IPS DF 19.7 (cell line): ENCODE measurements at regions not wholly inside any gene's neighbourhood (a gene's known extent, or its start where the extent isn't known, plus 50 kb on each side); places are given as distances from the start of the nearest gene placed in this dataset.

Experiments
- DNase-seq: peaks from one replicate; pipeline ENCODE4 v3.0.0-alpha.2; 2013; ENCODE audit warnings: low read depth, low spot score

DNA sequence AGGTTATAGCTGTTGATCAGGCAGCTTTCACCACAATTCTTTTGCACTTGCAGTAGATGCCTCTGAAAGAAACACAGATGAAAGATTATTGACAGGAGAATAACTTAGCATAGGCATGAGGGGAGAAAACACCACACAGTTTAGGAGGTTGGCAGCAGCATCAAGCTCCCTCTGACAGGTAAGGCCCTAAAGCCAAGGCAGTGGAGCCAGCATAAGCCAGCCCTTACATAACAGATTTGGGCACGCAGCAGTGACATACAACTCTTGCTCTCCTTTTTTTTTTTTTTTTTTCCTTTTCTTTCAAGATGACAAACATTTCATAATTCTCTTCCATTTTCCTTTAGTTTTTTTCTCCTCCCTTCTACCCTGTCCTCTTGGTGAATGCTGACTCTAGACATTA lies 257.6 kb upstream of the ADAMTSL1 start:
- no peak for DNase-seq

DNA sequence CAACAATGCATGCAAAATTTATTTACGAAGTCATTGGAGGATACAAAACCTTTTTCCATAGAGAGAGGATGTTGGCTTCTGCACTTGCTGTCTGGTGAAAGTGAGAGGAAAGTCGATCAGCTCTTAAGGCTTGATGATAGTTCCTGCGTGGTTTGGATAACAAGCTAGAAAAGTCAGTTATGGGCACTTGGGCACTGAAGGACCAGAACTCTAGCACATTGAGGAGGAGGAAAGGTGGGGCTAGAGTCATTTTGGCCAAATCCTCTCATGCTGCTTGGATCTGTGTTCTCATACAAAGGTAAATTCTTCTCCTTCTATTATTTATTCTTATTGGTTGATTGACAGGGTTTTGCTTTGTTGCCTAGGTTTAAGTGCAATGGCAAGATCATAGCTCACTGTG lies 245.9 kb upstream of the ADAMTSL1 start:
- no peak for DNase-seq

DNA sequence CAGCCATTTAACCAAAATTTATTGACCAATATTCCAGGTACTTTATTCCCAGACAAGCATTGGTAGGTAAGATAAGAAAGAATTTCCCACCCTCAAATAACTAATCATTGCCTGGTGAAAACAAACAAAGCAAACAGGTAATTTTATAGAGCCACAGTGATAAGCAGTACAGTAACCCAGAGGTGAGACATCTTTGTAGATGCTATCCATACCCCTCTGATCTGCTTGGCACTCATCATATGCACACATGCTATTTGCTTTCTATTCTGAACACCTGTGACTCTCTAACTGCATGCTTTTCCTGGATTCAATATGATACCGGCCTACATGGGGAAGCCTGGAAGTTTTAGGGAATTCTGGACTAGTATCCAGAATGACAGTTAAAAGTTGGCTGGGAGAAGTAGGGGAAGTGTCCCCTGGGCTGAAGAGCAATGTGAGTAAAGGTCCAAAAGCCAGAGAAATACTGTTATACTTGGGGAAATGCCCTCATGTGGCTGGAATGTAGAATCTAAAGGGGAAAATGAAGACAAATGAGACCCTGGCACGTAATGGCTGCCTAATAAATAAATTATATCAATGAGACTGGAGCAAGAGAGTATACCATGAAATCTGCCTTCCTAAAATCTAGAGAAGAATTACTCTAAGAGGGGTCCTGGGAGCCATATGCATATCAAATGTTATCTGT lies 243.8 kb upstream of the ADAMTSL1 start:
- DNase-seq = no peak

DNA sequence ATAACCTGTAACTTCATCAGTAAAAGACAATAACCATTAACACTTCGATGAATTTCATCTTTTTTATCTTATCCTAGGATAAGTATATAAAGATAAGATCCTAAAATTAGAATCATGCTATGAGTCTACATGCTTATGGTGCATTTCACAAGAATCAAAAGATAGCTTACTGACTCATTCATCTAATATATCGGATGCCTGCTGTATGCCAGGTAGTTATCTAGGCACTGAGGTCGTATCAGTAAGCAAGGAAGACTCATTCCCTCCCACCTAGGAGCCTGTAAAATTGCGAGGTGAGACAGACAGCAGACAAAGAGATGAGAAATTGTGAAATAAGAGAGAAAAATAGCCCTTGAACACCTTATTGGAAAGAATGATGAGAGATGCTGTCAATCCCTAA lies 240.6 kb upstream of the ADAMTSL1 start:
- no peak for DNase-seq

DNA sequence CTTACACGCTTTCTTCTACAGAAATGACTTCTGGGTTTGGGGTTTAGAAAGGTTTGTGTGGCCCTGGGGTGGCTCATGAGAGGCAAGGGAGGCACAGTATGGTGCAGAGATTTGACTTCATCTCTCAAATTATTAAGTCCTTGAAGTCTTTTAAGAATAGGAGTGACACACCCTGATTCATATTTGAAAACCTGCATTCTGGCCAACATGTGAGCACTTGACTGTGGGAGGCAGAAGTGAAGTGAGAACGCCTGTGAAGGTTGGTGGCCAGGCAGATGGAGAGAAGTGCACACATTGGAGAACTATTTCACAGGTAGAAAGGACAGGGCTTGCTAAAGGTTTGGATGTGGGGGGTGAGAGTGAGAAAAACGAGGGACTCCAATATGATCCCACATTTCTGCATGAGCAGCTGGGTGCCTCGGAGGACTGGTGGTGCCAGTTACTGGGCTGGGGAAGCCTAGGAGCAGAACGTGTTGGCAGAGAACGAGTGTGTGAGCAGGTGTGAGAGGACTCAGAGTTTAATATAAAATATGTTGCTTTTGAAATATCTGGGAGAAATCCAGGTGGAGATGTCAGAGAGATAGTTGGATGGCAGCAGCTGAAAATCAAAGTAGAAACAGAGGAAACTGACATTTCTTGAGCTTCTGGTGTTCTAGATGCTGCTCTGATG lies 240.0 kb upstream of the ADAMTSL1 start:
- DNase-seq = no peak

DNA sequence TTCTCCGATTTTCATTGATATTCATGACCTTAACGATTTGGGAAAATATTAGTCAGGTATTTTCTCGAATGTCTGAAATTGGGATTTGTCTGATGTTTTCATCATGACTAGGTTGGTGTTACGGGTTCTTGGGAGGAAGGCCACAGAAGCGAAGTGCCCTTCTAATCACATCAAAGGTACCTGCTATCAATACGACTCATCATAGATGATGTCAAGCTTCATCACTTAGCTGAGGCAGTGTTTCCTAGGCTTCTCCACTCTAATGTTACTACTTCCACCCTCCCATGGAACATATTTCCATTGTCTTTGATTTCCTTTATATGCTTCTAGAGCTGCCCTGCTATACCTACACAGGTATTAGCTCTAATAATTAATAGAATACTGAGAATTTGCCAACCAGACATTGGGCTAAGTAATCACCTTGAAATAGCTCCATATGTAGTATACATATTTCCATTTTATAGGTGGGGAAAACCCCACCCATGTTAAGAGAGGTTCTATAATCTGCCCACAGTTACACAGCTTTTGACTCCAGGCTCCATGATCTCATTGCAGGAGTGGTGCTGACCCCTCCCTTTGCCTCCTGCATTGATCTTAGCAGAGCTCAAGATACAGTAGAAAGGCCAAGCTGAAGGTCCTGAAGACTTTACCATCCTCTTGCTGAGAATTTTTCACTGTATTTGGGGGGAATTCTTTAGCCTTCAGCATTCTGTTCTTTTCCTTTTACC lies 238.6 kb upstream of the ADAMTSL1 start:
- no peak for DNase-seq

DNA sequence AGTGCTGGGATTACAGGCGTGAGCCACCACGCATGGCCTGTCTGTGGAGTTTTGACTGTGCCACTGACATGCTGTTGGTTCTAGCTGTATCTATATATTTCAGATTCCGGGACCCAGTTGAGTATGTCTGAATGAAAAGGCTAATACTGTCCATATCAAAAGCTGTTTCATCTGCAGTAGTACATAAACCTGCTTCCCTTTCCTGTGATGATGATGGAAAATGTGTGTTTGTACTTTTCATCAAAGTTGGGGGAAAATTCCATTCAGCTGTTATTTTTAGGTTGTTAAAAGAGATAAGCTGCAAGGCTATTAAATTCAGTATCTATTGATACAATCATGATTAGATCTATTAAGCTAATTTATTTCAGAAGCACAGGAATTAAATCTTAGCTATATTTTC lies 237.6 kb upstream of the ADAMTSL1 start:
- DNase-seq = no peak

DNA sequence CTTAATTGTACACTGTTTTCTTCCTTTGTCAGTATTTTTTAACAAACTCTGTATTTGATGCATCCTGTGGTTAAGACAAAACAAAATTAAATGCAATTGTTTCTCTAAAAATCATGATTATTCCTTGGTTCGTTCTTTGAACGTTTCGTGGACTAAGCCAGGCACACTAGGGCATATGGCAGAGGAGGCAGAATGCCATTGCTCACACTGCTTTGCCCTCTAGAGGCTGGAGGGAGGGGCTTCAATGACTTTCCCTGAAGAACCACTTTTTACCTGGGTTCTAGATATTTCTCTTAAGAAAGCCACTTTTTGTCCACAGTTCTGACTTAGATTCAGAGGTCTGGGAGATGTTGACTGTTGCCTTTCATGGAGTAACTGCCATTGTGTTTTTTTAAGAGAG lies 236.2 kb upstream of the ADAMTSL1 start:
- DNase-seq = no peak

DNA sequence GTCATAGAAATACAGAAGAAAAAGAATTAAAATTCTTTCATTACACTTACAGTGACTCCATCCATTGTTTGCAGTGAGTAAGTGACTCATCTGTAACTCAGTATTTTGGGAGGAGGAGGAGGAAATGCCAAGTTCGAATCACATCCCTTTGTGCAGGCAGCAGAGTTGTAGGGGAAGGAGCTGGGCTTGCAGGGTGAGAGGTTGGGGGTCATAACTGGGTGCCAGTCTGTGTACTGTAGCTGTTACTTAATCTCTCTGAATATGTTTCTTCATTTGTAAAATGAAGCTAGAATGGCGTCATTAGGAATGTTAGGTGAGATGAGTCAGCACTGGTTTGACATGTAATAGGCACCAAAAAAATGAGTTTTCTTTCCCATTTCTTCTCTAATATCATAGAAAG lies 235.7 kb upstream of the ADAMTSL1 start:
- DNase-seq = no peak

DNA sequence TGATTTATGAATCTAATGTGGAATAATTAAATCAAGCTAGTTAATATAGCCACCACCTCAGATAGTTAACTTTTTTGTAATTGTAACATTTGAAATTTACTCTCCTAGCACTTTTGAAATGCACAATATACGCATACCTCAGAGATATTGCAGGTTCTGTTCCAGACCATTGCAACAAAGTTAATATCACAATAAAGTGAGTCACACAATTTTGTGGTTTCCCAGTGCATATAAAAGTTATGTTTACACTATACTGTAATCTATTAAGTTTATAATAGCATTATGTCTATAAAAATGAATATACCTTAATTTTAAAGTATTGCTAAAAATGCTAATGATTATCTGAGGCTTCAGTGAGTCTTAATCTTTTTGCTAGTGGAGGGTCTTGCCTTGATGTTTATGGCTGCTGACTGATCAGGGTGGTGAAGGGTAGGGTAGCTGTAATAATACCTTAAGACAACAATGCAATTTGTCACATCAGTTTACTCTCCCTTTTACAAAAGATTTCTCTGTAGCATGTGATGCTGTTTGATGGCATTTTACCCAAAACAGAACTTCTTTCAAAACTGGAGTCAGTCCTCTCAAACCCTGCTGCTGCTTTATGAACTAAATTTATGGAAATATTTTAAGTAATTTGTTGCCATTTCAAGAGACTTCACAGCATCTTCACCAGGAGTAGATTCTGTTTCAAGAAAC lies 235.1 kb upstream of the ADAMTSL1 start:
- DNase-seq = no peak

DNA sequence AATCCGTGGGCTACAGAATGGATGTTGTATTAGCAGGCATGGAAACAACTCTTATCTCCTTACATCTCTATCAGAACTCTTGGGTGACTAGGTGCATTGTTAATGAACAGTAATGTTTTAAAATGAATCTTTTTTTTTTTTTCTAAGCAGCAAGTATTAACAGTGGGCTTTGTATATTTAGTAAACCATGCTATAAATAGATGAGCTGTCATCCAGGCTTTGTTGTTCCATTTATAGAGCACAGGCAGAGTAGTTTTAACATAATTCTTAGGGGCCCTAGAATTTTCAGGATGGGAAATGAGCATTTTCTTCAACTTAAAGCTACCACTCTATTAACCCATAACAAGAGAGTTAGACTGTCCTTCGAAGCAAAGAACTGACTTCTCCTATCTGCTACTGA lies 233.7 kb upstream of the ADAMTSL1 start:
- DNase-seq = no peak

DNA sequence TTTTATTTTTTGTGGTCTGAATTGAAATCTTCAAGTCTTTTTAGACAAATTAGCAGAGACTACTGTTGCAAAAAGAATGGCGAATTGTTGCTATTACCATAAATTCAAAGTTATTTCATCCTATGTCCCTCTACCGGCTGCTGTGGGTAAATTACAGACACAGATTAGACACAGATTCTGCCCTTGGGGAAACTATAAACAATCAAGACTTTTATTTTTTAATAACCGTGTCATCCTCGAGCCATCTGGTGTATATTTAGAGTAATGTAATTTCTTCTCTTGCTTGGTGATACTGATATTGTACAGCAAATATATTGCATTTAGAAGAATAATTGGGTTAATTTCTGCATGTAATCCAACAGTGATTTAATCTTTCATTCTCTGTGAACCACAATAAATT lies 228.0 kb upstream of the ADAMTSL1 start:
- no peak for DNase-seq

DNA sequence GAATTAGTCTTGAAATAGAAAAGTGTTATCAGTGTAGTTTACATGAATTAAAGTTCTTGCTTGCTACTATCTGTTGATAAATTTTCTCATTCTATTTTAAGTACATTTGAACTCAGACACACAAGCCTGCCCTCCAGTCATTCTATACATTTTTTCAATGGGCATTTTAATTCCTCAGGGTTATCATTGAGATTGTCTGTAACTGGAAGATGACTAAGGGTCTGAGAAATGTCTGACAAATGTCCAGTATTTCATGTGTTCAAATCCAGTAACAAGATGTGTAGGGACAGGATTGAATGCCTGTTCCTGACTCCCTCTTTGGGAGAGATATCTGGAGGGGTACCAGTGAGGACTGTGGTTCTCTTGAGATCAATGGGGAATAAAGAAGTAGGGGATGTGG lies 223.9 kb upstream of the ADAMTSL1 start:
- DNase-seq = no peak

DNA sequence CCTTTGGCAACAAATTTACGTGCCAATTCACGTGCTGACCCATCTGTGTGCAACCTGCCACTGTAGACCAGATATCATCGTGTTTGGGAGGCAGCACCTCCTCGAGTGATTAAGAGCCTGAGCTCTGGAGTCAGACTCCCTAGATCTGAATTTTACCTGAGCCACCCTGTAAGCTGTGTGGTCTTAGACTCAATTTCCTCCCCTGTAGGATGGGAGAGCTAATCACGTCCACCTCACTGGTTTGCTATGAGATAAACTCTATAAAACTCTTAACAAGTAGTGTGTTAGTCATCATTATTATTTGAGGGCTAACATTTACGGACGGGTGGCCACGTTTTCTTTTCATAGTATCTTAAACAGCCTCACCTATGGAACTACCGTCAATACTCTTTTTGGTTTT lies 220.0 kb upstream of the ADAMTSL1 start:
- DNase-seq = no peak

DNA sequence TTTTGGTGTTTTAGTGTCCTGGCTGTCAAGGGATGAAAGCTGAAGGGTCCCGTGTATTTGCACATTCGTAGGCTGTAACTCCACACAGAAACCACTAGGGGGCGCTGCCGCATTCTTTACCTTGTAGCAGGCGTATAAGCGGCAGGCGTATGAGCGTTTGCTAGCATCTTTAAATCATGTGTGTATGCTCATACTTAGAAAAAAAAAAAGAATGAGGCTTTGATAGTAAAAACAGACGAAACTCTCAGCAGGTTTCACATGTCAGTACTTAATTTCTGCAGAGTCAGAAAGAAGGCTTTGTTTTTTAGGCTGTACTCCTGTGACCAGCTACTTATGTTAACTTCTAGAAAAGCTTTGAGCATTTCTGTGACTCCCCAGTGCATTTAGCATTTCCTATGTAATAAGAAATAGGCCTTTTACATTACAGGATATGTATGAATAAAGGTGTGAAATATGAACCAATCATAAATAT lies 218.8 kb upstream of the ADAMTSL1 start:
- peak; percentile 20 for DNase-seq

DNA sequence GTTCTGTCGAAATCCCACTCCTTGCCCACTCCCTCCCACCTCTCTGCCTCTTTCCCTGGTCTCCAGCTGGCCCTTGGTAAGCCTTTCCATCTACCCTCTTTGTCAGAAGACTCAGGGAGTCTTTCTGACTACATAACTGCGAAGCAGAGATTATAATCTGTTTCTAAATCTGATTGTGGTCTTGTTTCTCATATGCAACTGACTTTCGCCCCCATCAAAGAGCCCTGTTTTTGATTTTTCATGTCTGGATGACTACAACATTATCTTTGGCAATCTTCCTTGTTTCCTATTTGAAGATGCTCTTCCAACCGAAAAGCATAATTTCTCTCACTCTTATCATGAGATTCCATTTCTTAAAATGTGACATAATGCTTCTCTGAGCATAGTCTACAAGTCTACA lies 218.2 kb upstream of the ADAMTSL1 start:
- DNase-seq = no peak

DNA sequence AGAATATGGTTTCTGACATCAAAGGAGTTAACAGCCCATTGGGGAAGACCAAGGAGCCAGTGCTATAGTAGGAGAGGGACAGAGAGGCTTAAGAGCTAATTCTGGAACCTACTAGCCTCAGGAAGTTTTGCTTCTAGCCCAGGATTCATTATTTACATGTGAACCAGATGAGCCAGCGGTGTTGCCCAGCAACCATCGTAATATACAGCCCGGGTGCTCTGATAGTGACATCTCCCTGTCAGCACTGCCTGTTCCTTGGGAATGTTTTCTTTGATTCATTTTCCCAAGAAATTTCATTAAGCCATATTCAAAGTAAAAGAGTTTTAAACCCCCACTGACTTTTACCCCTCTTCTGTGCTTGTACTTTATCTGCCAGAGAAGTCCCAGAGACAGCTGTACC lies 217.4 kb upstream of the ADAMTSL1 start:
- DNase-seq = no peak

DNA sequence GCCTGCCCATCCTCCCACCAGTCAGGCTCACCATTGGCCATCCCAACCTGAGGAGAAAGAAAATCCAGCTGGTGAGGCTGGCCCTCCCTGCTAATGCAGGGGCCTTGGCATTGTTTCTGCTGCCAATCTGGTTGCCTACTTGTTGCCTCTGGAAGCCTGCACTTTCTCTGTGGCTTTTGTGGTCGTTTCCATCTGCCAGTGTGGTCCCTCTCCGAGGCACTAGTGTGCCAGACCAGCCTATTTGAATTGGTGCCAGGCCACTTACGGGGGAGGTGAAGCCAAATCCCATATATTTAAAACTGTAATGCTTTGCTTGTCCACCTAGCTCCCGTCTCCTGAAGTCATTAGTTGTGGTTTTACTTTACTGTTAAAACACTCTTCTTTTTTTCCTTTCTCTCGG lies 213.4 kb upstream of the ADAMTSL1 start:
- no peak for DNase-seq

DNA sequence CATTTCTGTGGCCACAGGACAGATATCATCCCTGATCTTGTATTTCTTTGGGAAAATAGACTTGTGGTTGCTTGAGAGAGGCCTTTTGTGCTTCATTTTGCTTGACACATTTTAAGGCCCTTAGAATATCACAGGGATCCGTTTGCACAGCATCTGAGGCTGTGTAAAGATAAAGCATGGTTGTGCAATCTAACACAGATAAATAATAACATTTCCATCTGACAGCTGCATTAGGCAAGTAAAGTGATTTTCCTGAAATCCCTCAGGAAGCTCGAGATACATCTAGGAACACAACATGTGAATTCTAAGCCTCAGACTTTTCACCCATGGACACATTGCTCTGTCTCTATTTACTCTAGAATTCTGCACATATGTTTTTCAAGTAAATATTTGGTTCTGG lies 212.8 kb upstream of the ADAMTSL1 start:
- DNase-seq = no peak

DNA sequence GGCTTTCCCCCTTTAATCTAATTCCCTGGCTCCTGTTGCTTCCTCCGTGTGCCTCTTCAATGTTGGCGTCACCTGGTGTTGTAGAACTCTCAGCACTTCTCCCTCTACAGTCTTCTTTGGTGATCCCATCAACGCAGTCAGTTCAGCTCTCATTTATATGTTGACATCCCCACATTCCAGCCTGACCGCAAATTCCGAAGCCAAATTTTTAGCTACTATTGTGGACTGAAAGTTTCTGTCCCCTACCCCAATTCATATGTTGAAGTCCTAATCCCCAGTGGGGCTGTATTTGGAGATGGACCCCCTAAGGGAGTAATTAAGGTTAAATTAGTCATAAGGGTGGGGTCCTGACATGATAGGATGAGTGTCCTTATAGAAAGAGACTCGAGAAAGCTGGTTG lies 210.6 kb upstream of the ADAMTSL1 start:
- DNase-seq = no peak

DNA sequence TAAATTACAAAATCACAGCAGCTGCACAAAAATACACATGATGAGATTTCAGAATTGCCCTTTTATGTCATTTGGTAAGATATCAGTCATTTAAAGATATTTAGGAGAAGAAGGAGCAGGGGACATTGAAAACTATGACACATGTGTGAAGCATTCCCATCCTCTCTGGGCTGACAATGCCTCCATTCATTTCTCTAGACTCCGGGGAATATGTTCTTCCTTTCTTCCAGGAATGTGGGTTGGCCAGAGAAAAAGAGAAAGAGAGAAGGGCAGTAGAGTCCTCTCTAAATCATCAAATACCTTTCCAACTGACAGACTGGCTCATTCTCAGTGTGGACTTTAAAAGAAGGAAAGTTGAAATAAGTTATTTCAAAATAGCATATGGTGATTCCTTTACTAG lies 205.6 kb upstream of the ADAMTSL1 start:
- DNase-seq = no peak

DNA sequence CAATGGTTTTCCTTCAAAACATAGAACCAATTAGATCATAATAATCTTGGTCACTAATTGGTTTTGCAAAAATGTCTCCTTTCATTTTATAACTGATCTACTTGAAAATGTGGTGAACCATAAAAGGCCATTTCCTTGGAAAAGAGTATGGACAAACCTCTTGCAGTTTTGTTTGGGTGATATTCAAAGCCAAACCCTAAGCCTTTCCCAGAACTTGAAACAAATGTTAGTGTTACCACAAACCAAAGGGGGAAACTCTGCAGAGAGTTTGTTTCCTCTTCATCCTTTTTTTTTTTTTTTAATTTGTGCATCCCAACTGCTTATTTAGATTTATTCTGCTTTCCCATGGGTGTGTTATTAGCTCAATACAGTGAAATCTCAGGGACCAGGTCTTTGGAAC lies 204.4 kb upstream of the ADAMTSL1 start:
- DNase-seq = no peak
